HG03469 (cell line): ENCODE measurements at regions not wholly inside any gene's neighbourhood (a gene's known extent, or its start where the extent isn't known, plus 50 kb on each side); places are given as distances from the start of the nearest gene placed in this dataset.

Experiments used
- ATAC-seq: cut with Tn5 transposase; IDR thresholded peaks from one replicate; pipeline ENCODE4 v1.9.1; 2021; ENCODE audit warnings: mild to moderate bottlenecking, moderate library complexity, moderate number of reproducible peaks; ENCODE audit not compliant: unreplicated experiment

DNA sequence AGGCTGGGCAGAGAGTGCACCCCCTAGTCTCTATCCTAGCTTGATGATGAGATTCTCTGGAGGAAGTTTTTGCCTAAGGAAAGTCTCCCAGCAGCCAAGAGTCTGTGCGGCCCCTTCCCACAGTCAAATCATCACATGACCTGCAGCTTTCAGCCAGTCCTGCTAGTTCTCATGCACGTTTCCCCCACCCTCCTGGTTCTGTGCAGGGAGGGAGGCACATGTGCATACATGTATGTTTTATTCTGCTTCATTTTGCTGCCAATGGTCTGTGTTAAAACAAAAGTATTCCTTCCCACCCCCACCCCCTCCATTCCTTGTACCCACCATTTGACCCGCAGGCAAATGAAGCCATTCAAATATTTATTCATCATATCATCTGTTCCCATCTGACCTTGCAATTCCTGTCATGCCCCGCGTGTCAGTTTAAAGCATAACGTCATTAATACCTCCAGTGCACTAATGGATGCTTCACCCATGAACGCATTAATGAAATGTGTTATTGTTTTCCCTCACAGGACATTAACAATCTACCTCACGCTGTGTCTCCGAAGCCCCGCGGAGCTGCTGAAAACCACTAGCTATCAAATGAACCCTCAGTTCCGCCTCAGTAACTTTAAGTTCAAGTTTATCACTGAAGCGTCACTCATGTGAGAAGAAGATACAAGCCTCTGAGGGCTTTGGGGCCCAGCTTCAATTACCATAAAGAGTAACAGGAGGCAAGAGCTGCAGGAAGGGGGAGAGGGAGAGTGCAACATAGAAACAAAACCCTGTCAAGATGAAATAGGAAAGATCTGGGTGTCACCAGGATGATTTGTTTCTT, 139.6 kb downstream of the RASEF start:
- ATAC-seq, result no peak

- ATAC-seq, result no peak
These were observed 138.9 kb downstream of the RASEF start for GRCh38 chr9:82923912-82924605.
